ENCODE measurements at regions not wholly inside any gene's neighbourhood (a gene's known extent, or its start where the extent isn't known, plus 50 kb on each side); places are given as distances from the start of the nearest gene placed in this dataset.

- BruUV-seq (replicated peaks) = no TSS peak
- ChIA-PET POLR2A (no interaction called here), CTCF (no interaction called here)
- Mint-ChIP-seq H3K27me3 (ENCODE audit: insufficient read depth, unreplicated experiment) (no peaks in the 10 kb centered on the region), H3K36me3 (ENCODE audit: insufficient read depth, unreplicated experiment) (no peaks in the 10 kb centered on the region), H3K4me1 (ENCODE audit: insufficient read depth, unreplicated experiment) (no peaks in the 10 kb centered on the region), H3K4me3 (ENCODE audit: unreplicated experiment) (no peak overlapping the region), H3K27ac (ENCODE audit: low read depth, unreplicated experiment) (no peak overlapping the region), H3K9me3 (ENCODE audit: unreplicated experiment) (peaks cover 5% of the 10 kb centered on the region)
- no peak for DNase-seq (ENCODE audit: unreplicated experiment)
- TF ChIP-seq CTCF (IDR thresholded peaks at IDR 0.05; ENCODE audit: unreplicated experiment) = no peak
- intact Hi-C loops (cut with micrococcal nuclease) = no loop called here
These were observed 500.5 kb upstream of the SPRY2 start for GRCh38 chr13:80841414-80841813.

DNA sequence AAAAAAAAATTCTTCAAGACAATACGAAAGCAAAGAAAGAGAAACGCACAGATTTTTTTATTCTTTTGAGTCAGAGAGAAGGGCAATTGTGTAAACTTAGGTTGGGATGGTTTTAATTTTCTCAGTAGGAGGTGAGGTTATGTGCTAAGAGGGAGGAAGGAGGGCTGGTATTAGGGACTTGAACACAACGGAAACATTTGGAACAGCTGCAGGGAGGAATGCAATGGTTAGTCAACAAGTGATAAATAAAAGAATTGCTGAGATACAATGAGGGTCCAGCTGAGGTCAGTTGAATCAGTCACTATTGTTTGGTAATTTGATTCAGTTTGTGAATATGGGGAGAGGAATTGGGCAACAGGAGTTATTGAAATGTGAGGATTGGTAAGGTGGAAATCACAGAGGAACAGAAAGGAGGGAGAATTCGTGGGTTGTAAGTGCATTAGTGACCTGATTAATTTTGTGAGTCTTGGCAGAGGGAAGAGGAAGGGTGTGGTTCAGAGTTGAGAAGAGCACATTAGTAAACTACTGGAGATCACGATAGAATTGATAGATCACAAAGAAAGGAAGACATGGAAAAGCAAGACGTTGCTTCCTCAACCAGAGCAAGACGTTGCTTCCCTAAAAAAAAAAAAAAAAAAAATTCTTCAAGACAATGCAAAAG is 499.5 kb upstream of the SPRY2 start:
- H3K27ac Mint-ChIP-seq (ENCODE audit: low read depth, unreplicated experiment) = no peak overlapping the region
- intact Hi-C loops (cut with micrococcal nuclease) = no loop called here
- no peaks in the 10 kb centered on the region for H3K27me3 Mint-ChIP-seq (ENCODE audit: insufficient read depth, unreplicated experiment)
- POLR2A ChIA-PET = no interaction called here
- H3K4me1 Mint-ChIP-seq (ENCODE audit: insufficient read depth, unreplicated experiment) = no peaks in the 10 kb centered on the region
- TF ChIP-seq CTCF (IDR thresholded peaks at IDR 0.05; ENCODE audit: unreplicated experiment) = no peak
- peaks cover 5% of the 10 kb centered on the region for H3K9me3 Mint-ChIP-seq (ENCODE audit: unreplicated experiment)
- DNase-seq (ENCODE audit: unreplicated experiment) = no peak
- no TSS peak for BruUV-seq (replicated peaks)
- no peak overlapping the region for H3K4me3 Mint-ChIP-seq (ENCODE audit: unreplicated experiment)
- CTCF ChIA-PET = interaction anchor here (0.6 kb wide), 1 partner anchor 138 kb away, joined by 3 read pairs; no protein-coding TSS in a partner anchor
- H3K36me3 Mint-ChIP-seq (ENCODE audit: insufficient read depth, unreplicated experiment) = no peaks in the 10 kb centered on the region

DNA sequence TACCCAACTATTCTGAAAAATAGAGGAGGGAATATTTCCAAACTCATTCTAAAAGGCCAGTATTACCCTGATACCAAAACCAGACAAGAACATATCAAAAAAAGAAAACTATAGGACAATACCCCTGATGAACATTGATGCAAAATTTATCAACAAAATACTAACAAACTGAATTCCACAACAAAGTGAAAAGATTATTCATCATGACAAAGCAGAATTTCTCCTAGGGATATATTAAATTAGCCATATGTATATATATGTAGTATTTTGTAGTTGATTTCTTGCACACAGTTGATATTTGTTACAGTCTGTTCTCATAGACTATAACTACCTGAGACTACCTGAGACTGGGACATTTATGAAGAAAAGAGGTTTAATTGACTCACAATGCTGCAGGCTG is 495.0 kb upstream of the SPRY2 start:
- Mint-ChIP-seq H3K27me3 (ENCODE audit: insufficient read depth, unreplicated experiment) (no peaks in the 10 kb centered on the region), H3K4me3 (ENCODE audit: unreplicated experiment) (no peak overlapping the region), H3K36me3 (ENCODE audit: insufficient read depth, unreplicated experiment) (no peaks in the 10 kb centered on the region), H3K9me3 (ENCODE audit: unreplicated experiment) (peaks cover 30% of the 10 kb centered on the region), H3K27ac (ENCODE audit: low read depth, unreplicated experiment) (no peak overlapping the region), H3K4me1 (ENCODE audit: insufficient read depth, unreplicated experiment) (no peaks in the 10 kb centered on the region)
- intact Hi-C loops (cut with micrococcal nuclease) = no loop called here
- DNase-seq (ENCODE audit: unreplicated experiment) = no peak
- TF ChIP-seq CTCF (IDR thresholded peaks at IDR 0.05; ENCODE audit: unreplicated experiment) = no peak
- POLR2A ChIA-PET = no interaction called here
- CTCF ChIA-PET = interaction anchor here (0.7 kb wide), 1 partner anchor 157 kb away, joined by 3 read pairs; no protein-coding TSS in a partner anchor
- BruUV-seq (replicated peaks) = no TSS peak

GRCh38 chr13:80830431-80830830 is 489.5 kb upstream of the SPRY2 start:
- ChIA-PET CTCF (no interaction called here), POLR2A (no interaction called here)

More at GRCh38 chr13:80830431-80830830, 489.5 kb upstream of the SPRY2 start:
- no peak for TF ChIP-seq CTCF (IDR thresholded peaks at IDR 0.05; ENCODE audit: unreplicated experiment)
- no peak overlapping the region for H3K4me3 Mint-ChIP-seq (ENCODE audit: unreplicated experiment)
- H3K27me3 Mint-ChIP-seq (ENCODE audit: insufficient read depth, unreplicated experiment) = no peaks in the 10 kb centered on the region
- DNase-seq (ENCODE audit: unreplicated experiment) = peak; percentile 3
- no peaks in the 10 kb centered on the region for H3K4me1 Mint-ChIP-seq (ENCODE audit: insufficient read depth, unreplicated experiment)
- H3K27ac Mint-ChIP-seq (ENCODE audit: low read depth, unreplicated experiment) = no peak overlapping the region
- H3K36me3 Mint-ChIP-seq (ENCODE audit: insufficient read depth, unreplicated experiment) = no peaks in the 10 kb centered on the region
- intact Hi-C loops (cut with micrococcal nuclease) = no loop called here
- BruUV-seq (replicated peaks) = no TSS peak
- peaks cover 38% of the 10 kb centered on the region for H3K9me3 Mint-ChIP-seq (ENCODE audit: unreplicated experiment)
